K562 (cell line): ENCODE measurements at regions not wholly inside any gene's neighbourhood (a gene's known extent, or its start where the extent isn't known, plus 50 kb on each side); places are given as distances from the start of the nearest gene placed in this dataset.

Experiments used
- ATAC-seq: fragments of 200-7000 bp; cut with Tn5 transposase; 3 replicates; pipeline ENCODE4 v1.9.1; 2020; ENCODE audit warnings: moderate library complexity
- BruUV-seq: library from RNA; stranded (reverse); fragments of 400-500 nt; replicated peaks from 2 replicates; lab custom pipeline; 2021; lab: Mats Ljungman, UMichigan
- CTCF ChIA-PET: fragments of 300-600 bp; formaldehyde crosslinking; extraction: SDS; loops from one replicate; lab custom pipeline; 2021; ENCODE audit warnings: low intra/inter-chr PET ratio; lab: Yijun Ruan, JAX
- POLR2A ChIA-PET: fragments of 300-600, 350-650 bp; sonication (Branson Sonifier 250); formaldehyde crosslinking; extraction: SDS; loops from one replicate; lab custom pipeline; 2021; ENCODE audit warnings: antibody characterized with exemption, inconsistent platforms; lab: Yijun Ruan, JAX
- DNase-seq, 4 experiments: peaks; one replicate each; pipeline versions ENCODE4 v3.0.0 to v3.0.0-alpha.2; 2011 to 2018; ENCODE audit warnings: low spot score in 3 of 4, mixed read lengths in 3 of 4; ENCODE audit errors: extremely low read depth in 1 of 4
- FAIRE-seq: peaks from 2 replicates; lab custom pipeline; 2011; peaks lifted over from hg19 to GRCh38; lab: Jason Lieb, UNC
- H2AFZ ChIP-seq: 2 replicates; pipeline ENCODE4 v1.6.0; 2011; ENCODE audit warnings: low read depth, low read length, control low read depth, inconsistent platforms
- H3K27ac ChIP-seq: fragments of 200-600 bp; 3 replicates; pipeline ENCODE4 v1.8.0; 2011; ENCODE audit warnings: low read depth, mild to moderate bottlenecking, control low read depth, inconsistent platforms, low read length, moderate library complexity, mixed read lengths; ENCODE audit errors: extremely low read depth
- H3K27me3 ChIP-seq, 2 experiments: fragments of 300-600 bp in 1 of 2; 2 replicates in 1 of 2; 3 replicates in 1 of 2; pipeline versions ENCODE4 v1.6.0 to v1.8.0; 2011; ENCODE audit warnings: inconsistent platforms in 2 of 2, low read length in 2 of 2, mild to moderate bottlenecking in 1 of 2, mixed read lengths in 1 of 2, moderate library complexity in 1 of 2; ENCODE audit not compliant: control insufficient read depth in 2 of 2, insufficient read depth in 2 of 2
- H3K36me3 ChIP-seq: fragments of 300-600 bp; 3 replicates; pipeline ENCODE4 v1.8.0; 2011; ENCODE audit warnings: mild to moderate bottlenecking, low read length, inconsistent platforms; ENCODE audit not compliant: control insufficient read depth, insufficient read depth
- H3K4me1 ChIP-seq, 2 experiments: fragments of 200-600 bp in 1 of 2; replicated peaks in 1 of 2; 2 replicates in 1 of 2; 3 replicates in 1 of 2; pipeline versions ENCODE4 v1.5.1 to v1.8.0; 2011; ENCODE audit warnings: inconsistent platforms in 2 of 2, low read length in 2 of 2, mild to moderate bottlenecking in 1 of 2, mixed read lengths in 1 of 2, moderate library complexity in 1 of 2; ENCODE audit not compliant: control insufficient read depth in 2 of 2, insufficient read depth in 2 of 2
- H3K4me2 ChIP-seq: 2 replicates; pipeline ENCODE4 v1.6.1; 2011; ENCODE audit warnings: low read length, control low read depth, inconsistent platforms, mixed read lengths; ENCODE audit not compliant: insufficient read depth
- H3K4me3 ChIP-seq: fragments of 200-600 bp; sonication (generic), shearing (Covaris generic); 2 replicates; pipeline ENCODE4 v1.5.1; 2016; ENCODE audit warnings: control low read depth, inconsistent platforms
- H3K79me2 ChIP-seq: fragments of 200-600 bp; 3 replicates; pipeline ENCODE4 v1.8.0; 2011; ENCODE audit warnings: low read length, inconsistent platforms; ENCODE audit not compliant: control insufficient read depth, insufficient read depth
- H3K9ac ChIP-seq, 2 experiments: 2 replicates each; pipeline versions ENCODE4 v1.6.0 to v1.6.1; 2011; ENCODE audit warnings: low read depth in 2 of 2, low read length in 2 of 2, control low read depth in 1 of 2, inconsistent platforms in 1 of 2, mild to moderate bottlenecking in 1 of 2, mixed read lengths in 1 of 2; ENCODE audit not compliant: insufficient read depth in 1 of 2
- H3K9me1 ChIP-seq: one replicate; pipeline ENCODE4 v1.6.0; 2011; ENCODE audit warnings: inconsistent platforms, mild to moderate bottlenecking, low read length, moderate library complexity; ENCODE audit not compliant: control insufficient read depth, insufficient read depth
- H3K9me3 ChIP-seq: replicated peaks from 2 replicates; pipeline ENCODE4 v1.5.1; 2011; ENCODE audit warnings: low read depth, low read length, inconsistent platforms; ENCODE audit not compliant: control insufficient read depth, insufficient read depth
- H4K20me1 ChIP-seq: replicated peaks from 2 replicates; pipeline ENCODE4 v1.6.1; 2011; ENCODE audit warnings: low read length, inconsistent platforms, mixed read lengths; ENCODE audit not compliant: control insufficient read depth, insufficient read depth
- ATF1 ChIP-seq, 2 experiments: fragments of 450-650 bp in 1 of 2; IDR thresholded peaks; 2 replicates each; pipeline ENCODE4 v1.6.1; 2016; ENCODE audit warnings: missing compliant biosample characterization in 1 of 2, missing genetic modification characterization in 1 of 2
- CREM ChIP-seq: IDR thresholded peaks from 2 replicates; pipeline ENCODE4 v1.6.1; 2014; ENCODE audit warnings: antibody characterized with exemption, low read depth
- TBP ChIP-seq: optimal IDR thresholded peaks from 2 replicates; pipeline ENCODE3; 2011; ENCODE audit warnings: low read depth, low read length, improper control_type of control experiment
- ZNF408 ChIP-seq: fragments of 250-450 bp; sonication (Bioruptor Pico); IDR thresholded peaks from 2 replicates; pipeline ENCODE4 v1.4.0; 2020; ENCODE audit warnings: low read depth, mild to moderate bottlenecking, moderate library complexity
- ZNF707 ChIP-seq: fragments of 250-450 bp; sonication (Bioruptor Pico); conservative IDR thresholded peaks from 2 replicates; pipeline ENCODE4 v1.8.0; 2022; ENCODE audit warnings: inconsistent platforms, mild to moderate bottlenecking, moderate library complexity
- in situ Hi-C: fragments of 300-500 bp; cut with MboI; formaldehyde crosslinking; loops from 4 replicates; pipeline ENCODE4 v1.15.0; 2018; ENCODE audit warnings: inconsistent platforms, mixed read lengths
- intact Hi-C: fragments of 100-400 bp; cut with micrococcal nuclease; formaldehyde crosslinking; loops from 2 replicates; pipeline ENCODE4 v1.14.2; 2022
- TF ChIP-seq, protein P1 (sequence below): fragments of 250-450 bp; sonication (Bioruptor Pico); IDR thresholded peaks from 2 replicates; pipeline ENCODE4 v1.5.0; 2020; ENCODE audit warnings: mild to moderate bottlenecking, borderline replicate concordance
- TF ChIP-seq, protein P2 (sequence below), 2 experiments: fragments of 450-650 bp in 1 of 2; IDR thresholded peaks; 2 replicates each; pipeline ENCODE4 v1.6.1; 2011 to 2017; ENCODE audit warnings: low read depth in 2 of 2, antibody characterized with exemption in 1 of 2, borderline replicate concordance in 1 of 2, low read length in 1 of 2, mild to moderate bottlenecking in 1 of 2, mixed read lengths in 1 of 2; ENCODE audit not compliant: control insufficient read depth in 1 of 2

DNA sequence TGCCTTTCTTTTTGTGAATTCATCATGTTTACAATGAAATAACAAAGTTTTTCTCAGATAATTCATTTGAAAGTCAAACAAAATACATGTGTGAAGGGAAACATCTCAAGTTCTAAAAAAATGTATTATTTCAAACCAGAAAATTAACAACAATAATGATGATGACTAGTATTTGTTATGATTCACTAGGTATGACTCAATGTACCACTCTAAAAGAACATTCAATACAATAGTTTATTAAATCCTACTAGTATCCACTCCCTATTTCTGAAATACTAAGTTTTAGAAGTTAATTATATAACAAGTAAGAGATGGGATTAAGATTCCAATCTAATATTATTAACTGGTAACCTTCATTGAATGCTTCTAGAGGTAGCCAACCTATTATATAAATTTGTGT lies 1444.8 kb upstream of the CDH8 start:
- H3K4me3 ChIP-seq, result no peak overlapping the region
- no peak for DNase-seq
- in situ Hi-C loops, result no loop called here
- H2AFZ ChIP-seq, result no peak overlapping the region
- no peaks in the 10 kb centered on the region for H3K27me3 ChIP-seq
- TF ChIP-seq ZNF408 (CRISPR knock-in tag) (no peak), ZNF707 (CRISPR knock-in tag) (no peak), CREM (no peak), ATF1 (CRISPR knock-in tag; IDR thresholded peaks at IDR 0.05) (no peak), ATF1 (tag; IDR thresholded peaks at IDR 0.05) (no peak), TBP (no peak)
- TF ChIP-seq, protein P1, sequence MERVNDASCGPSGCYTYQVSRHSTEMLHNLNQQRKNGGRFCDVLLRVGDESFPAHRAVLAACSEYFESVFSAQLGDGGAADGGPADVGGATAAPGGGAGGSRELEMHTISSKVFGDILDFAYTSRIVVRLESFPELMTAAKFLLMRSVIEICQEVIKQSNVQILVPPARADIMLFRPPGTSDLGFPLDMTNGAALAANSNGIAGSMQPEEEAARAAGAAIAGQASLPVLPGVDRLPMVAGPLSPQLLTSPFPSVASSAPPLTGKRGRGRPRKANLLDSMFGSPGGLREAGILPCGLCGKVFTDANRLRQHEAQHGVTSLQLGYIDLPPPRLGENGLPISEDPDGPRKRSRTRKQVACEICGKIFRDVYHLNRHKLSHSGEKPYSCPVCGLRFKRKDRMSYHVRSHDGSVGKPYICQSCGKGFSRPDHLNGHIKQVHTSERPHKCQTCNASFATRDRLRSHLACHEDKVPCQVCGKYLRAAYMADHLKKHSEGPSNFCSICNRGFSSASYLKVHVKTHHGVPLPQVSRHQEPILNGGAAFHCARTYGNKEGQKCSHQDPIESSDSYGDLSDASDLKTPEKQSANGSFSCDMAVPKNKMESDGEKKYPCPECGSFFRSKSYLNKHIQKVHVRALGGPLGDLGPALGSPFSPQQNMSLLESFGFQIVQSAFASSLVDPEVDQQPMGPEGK, result no peak
- TF ChIP-seq, protein P2, sequence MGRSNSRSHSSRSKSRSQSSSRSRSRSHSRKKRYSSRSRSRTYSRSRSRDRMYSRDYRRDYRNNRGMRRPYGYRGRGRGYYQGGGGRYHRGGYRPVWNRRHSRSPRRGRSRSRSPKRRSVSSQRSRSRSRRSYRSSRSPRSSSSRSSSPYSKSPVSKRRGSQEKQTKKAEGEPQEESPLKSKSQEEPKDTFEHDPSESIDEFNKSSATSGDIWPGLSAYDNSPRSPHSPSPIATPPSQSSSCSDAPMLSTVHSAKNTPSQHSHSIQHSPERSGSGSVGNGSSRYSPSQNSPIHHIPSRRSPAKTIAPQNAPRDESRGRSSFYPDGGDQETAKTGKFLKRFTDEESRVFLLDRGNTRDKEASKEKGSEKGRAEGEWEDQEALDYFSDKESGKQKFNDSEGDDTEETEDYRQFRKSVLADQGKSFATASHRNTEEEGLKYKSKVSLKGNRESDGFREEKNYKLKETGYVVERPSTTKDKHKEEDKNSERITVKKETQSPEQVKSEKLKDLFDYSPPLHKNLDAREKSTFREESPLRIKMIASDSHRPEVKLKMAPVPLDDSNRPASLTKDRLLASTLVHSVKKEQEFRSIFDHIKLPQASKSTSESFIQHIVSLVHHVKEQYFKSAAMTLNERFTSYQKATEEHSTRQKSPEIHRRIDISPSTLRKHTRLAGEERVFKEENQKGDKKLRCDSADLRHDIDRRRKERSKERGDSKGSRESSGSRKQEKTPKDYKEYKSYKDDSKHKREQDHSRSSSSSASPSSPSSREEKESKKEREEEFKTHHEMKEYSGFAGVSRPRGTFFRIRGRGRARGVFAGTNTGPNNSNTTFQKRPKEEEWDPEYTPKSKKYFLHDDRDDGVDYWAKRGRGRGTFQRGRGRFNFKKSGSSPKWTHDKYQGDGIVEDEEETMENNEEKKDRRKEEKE (IDR thresholded peaks at IDR 0.05; ENCODE audit: borderline replicate concordance in 1 of 2, control insufficient read depth in 1 of 2, low read depth in 2 of 2, low read length in 1 of 2), result no peak
- no peak for ATAC-seq
- no peak overlapping the region for H3K4me2 ChIP-seq
- H3K4me1 ChIP-seq, result no peaks in the 10 kb centered on the region
- no peaks in the 10 kb centered on the region for H3K9me1 ChIP-seq
- no peaks in the 10 kb centered on the region for H4K20me1 ChIP-seq
- intact Hi-C loops, result no loop called here
- H3K27ac ChIP-seq, result no peak overlapping the region
- H3K79me2 ChIP-seq, result no peaks in the 10 kb centered on the region
- no peaks in the 10 kb centered on the region for H3K36me3 ChIP-seq
- no TSS peak for BruUV-seq
- CTCF ChIA-PET, result no interaction called here
- no peaks in the 10 kb centered on the region for H3K9me3 ChIP-seq
- FAIRE-seq, result no peak
- H3K9ac ChIP-seq, result no peak overlapping the region
- POLR2A ChIA-PET, result no interaction called here
